DOHH2 (cell line): ENCODE measurements at regions not wholly inside any gene's neighbourhood (a gene's known extent, or its start where the extent isn't known, plus 50 kb on each side); places are given as distances from the start of the nearest gene placed in this dataset.

Source experiments
- H3F3A ChIP-seq: fragments of 200-600 bp; sonication (generic), shearing (Covaris generic); 2 replicates; pipeline ENCODE4 v1.6.0; 2016; ENCODE audit warnings: antibody characterized with exemption, mild to moderate bottlenecking; ENCODE audit not compliant: control insufficient read depth, insufficient read depth
- H3K27ac ChIP-seq: fragments of 200-600 bp; sonication (generic); 2 replicates; pipeline ENCODE4 v1.5.1; 2014; ENCODE audit warnings: low read depth, mild to moderate bottlenecking, low read length, moderate library complexity
- H3K27me3 ChIP-seq: fragments of 200-600 bp; sonication (generic); 2 replicates; pipeline ENCODE4 v1.6.1; 2014; ENCODE audit warnings: mild to moderate bottlenecking, low read length, mixed read lengths; ENCODE audit not compliant: control insufficient read depth
- H3K36me3 ChIP-seq: fragments of 200-600 bp; sonication (generic); 2 replicates; pipeline ENCODE4 v1.6.1; 2014; ENCODE audit warnings: mild to moderate bottlenecking, low read length, moderate library complexity, mixed read lengths; ENCODE audit not compliant: control insufficient read depth
- H3K4me1 ChIP-seq: fragments of 200-600 bp; sonication (generic); 2 replicates; pipeline ENCODE4 v1.6.1; 2014; ENCODE audit warnings: mild to moderate bottlenecking, low read length, mixed read lengths; ENCODE audit not compliant: control insufficient read depth
- H3K4me2 ChIP-seq: fragments of 200-600 bp; sonication (generic); 2 replicates; pipeline ENCODE4 v1.6.0; 2014; ENCODE audit warnings: mild to moderate bottlenecking, low read length, moderate library complexity
- H3K4me3 ChIP-seq: fragments of 200-600 bp; sonication (generic); 2 replicates; pipeline ENCODE4 v1.5.1; 2014; ENCODE audit warnings: mild to moderate bottlenecking, low read length, mixed read lengths
- H3K79me2 ChIP-seq: fragments of 200-600 bp; sonication (generic); 2 replicates; pipeline ENCODE4 v1.6.1; 2014; ENCODE audit warnings: mild to moderate bottlenecking, low read length, mixed read lengths; ENCODE audit not compliant: control insufficient read depth
- H3K9me2 ChIP-seq: fragments of 200-600 bp; sonication (generic); replicated peaks from 2 replicates; pipeline ENCODE4 v1.6.1; 2014; ENCODE audit warnings: mild to moderate bottlenecking, low read length, mixed read lengths; ENCODE audit not compliant: control insufficient read depth
- H3K9me3 ChIP-seq: fragments of 200-600 bp; sonication (generic); 2 replicates; pipeline ENCODE4 v1.6.1; 2014; ENCODE audit warnings: antibody characterized with exemption, low read length, mixed read lengths; ENCODE audit not compliant: control insufficient read depth, insufficient read depth
- H4K20me1 ChIP-seq: fragments of 200-600 bp; sonication (generic); 2 replicates; pipeline ENCODE4 v1.6.0; 2014; ENCODE audit warnings: low read depth, mild to moderate bottlenecking, antibody characterized with exemption, low read length, moderate library complexity; ENCODE audit not compliant: control insufficient read depth, insufficient read depth
- EZH2phosphoT487 ChIP-seq: fragments of 200-600 bp; sonication (generic); IDR thresholded peaks from 2 replicates; pipeline ENCODE4 v1.6.1; 2017; ENCODE audit warnings: borderline replicate concordance, mild to moderate bottlenecking, antibody characterized with exemption, low read length, moderate library complexity, mixed read lengths
- TF ChIP-seq, protein P1 (sequence below): fragments of 200-600 bp; sonication (generic); IDR thresholded peaks from one replicate; pipeline ENCODE4 v1.5.1; 2014; ENCODE audit warnings: antibody characterized with exemption, mild to moderate bottlenecking, low read depth, low read length; ENCODE audit not compliant: poor library complexity, severe bottlenecking

DNA sequence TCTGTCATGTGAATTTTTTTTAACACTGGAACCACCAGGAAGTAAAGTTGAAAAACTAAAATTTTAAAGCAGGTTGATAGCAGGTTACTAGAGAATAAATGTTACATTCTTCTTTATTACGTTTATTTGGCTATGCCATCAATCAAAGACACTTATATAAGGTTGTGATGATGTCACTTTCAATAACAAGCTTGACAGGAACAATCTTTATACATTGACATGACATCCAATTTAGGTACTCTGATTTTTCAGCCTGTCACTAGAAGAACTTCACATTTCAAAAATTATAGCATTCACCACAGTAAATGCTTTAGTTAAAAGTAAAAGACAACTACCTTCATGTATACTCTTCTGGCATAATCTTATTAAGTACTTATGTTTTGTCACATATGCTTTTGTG, 696.8 kb upstream of the NCAM2 start:
- peaks cover 3% of the 10 kb centered on the region; the same call in 1 of the 2 replicates for H3K9me3 ChIP-seq
- no peaks in the 10 kb centered on the region for H3K36me3 ChIP-seq
- no peaks in the 10 kb centered on the region for H3F3A ChIP-seq
- no peaks in the 10 kb centered on the region for H3K27me3 ChIP-seq
- no peak overlapping the region for H3K4me2 ChIP-seq
- no peaks in the 10 kb centered on the region for H3K9me2 ChIP-seq
- no peak for TF ChIP-seq EZH2phosphoT487
- TF ChIP-seq, protein P1, sequence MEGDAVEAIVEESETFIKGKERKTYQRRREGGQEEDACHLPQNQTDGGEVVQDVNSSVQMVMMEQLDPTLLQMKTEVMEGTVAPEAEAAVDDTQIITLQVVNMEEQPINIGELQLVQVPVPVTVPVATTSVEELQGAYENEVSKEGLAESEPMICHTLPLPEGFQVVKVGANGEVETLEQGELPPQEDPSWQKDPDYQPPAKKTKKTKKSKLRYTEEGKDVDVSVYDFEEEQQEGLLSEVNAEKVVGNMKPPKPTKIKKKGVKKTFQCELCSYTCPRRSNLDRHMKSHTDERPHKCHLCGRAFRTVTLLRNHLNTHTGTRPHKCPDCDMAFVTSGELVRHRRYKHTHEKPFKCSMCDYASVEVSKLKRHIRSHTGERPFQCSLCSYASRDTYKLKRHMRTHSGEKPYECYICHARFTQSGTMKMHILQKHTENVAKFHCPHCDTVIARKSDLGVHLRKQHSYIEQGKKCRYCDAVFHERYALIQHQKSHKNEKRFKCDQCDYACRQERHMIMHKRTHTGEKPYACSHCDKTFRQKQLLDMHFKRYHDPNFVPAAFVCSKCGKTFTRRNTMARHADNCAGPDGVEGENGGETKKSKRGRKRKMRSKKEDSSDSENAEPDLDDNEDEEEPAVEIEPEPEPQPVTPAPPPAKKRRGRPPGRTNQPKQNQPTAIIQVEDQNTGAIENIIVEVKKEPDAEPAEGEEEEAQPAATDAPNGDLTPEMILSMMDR = no peak
- no peaks in the 10 kb centered on the region for H3K4me1 ChIP-seq
- no peak overlapping the region for H3K4me3 ChIP-seq
- H4K20me1 ChIP-seq = no peaks in the 10 kb centered on the region
- H3K27ac ChIP-seq = no peak overlapping the region
- H3K79me2 ChIP-seq = no peaks in the 10 kb centered on the region

DNA sequence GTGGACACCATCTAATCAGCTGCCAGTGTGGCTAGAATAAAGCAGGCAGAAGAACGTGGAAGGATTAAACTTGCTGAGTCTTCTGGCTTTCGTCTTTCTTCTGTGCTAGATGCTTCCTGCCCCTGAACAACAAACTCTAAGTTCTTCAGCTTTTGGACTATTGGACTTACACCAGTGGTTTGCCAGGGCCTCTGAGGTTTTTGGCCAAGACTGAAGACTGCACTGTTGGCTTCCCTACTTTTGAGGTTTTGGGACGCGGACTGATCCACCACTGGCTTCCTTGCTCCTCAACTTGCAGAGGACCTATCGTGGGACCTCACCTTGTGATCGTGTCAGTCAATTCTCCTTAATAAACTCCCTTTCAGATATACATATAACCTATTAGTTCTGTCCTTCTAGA, 696.1 kb upstream of the NCAM2 start:
- TF ChIP-seq, protein P1 = no peak
- TF ChIP-seq EZH2phosphoT487 = no peak
- Histone ChIP-seq H3K4me2 (no peak overlapping the region), H3K36me3 (no peaks in the 10 kb centered on the region), H3K4me1 (no peaks in the 10 kb centered on the region), H3K79me2 (no peaks in the 10 kb centered on the region), H3K9me3 (peaks cover 3% of the 10 kb centered on the region; the same call in 1 of the 2 replicates), H4K20me1 (no peaks in the 10 kb centered on the region), H3K9me2 (no peaks in the 10 kb centered on the region), H3K27me3 (no peaks in the 10 kb centered on the region), H3K27ac (no peak overlapping the region), H3K4me3 (no peak overlapping the region), H3F3A (no peaks in the 10 kb centered on the region)

DNA sequence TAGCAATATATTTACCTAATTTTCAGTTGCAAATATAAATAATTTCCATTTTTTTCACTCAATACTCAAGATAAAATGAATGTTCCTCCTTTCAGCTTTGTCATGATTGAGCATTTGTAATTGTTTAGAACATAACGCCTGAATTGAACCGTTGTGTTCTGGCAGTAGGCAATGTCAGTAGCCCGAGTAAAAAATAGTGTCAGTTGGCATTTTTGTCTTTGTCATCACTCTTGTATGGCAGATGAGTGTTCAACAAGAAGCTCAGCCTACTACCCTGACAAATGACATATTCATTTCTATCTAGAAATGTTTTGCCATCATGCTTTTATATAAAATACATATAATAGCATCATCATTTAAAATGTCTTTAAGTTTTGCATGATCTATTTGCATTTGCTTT, 691.4 kb upstream of the NCAM2 start:
- no peak overlapping the region for H3K4me3 ChIP-seq
- no peaks in the 10 kb centered on the region for H3K4me1 ChIP-seq
- H3K9me2 ChIP-seq = no peaks in the 10 kb centered on the region
- no peaks in the 10 kb centered on the region for H3K36me3 ChIP-seq
- H3K9me3 ChIP-seq = no peaks in the 10 kb centered on the region; the same call in 1 of the 2 replicates
- H3K4me2 ChIP-seq = no peak overlapping the region
- no peaks in the 10 kb centered on the region for H4K20me1 ChIP-seq
- no peak overlapping the region for H3K27ac ChIP-seq
- TF ChIP-seq, protein P1 = no peak
- no peak for TF ChIP-seq EZH2phosphoT487
- H3F3A ChIP-seq = no peaks in the 10 kb centered on the region
- H3K27me3 ChIP-seq = no peaks in the 10 kb centered on the region
- H3K79me2 ChIP-seq = no peaks in the 10 kb centered on the region
